NCI-H2171 (cell line): ENCODE measurements at regions not wholly inside any gene's neighbourhood (a gene's known extent, or its start where the extent isn't known, plus 50 kb on each side); places are given as distances from the start of the nearest gene placed in this dataset.

Experiments
- DNase-seq: peaks from one replicate; lab custom pipeline; 2025; lab: John Stamatoyannopoulos, UW

DNA sequence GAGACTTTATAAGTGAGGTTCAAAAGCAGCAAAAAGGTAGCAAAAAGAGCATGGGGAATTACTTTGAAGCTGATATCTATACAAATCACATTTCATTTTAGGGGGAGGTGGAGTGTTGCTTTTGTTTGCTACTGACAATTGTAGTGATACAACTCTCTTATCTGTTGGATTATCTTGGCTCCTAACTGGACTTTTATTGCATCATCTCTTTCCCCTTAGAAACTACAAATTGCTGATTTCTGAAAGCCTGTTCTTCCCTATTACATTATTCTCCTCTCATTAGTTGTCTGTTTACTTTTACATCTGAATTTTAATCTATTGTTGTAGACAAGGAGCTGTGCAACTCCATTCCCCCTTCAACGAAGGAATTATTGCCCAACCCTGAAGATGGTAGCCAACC, 75.0 kb upstream of the GNPDA2 start:
- no peak for DNase-seq

GRCh38 chr4:44791831-44792230, 65.5 kb upstream of the GNPDA2 start:
- no peak for DNase-seq

- DNase-seq = no peak
Observed at GRCh38 chr4:44777115-44777514, 50.8 kb upstream of the GNPDA2 start.
